Spleen (tissue), 11 donors: ENCODE measurements at regions not wholly inside any gene's neighbourhood (a gene's known extent, or its start where the extent isn't known, plus 50 kb on each side); places are given as distances from the start of the nearest gene placed in this dataset.

ENCODE experiments used
- DNase-seq: peaks from one replicate; pipeline ENCODE4 v3.0.0-alpha.2; 2020
- H3K27ac ChIP-seq, 8 donors: fragments of 200-600 bp; sonication (generic) in 7 of 8; 1 replicate in 4 of 8; 2 replicates in 4 of 8; pipeline versions ENCODE4 v1.5.0 to v1.8.0; 2016 to 2021; ENCODE audit warnings: inconsistent platforms in 4 of 8, mild to moderate bottlenecking in 4 of 8, moderate library complexity in 1 of 8
- H3K27me3 ChIP-seq, 7 donors: fragments of 200-600 bp; sonication (generic) in 6 of 7; replicated peaks in 1 of 7; 1 replicate in 4 of 7; 2 replicates in 3 of 7; pipeline versions ENCODE4 v1.5.0 to v1.8.0; 2016 to 2021; ENCODE audit warnings: inconsistent platforms in 3 of 7, mild to moderate bottlenecking in 1 of 7
- H3K36me3 ChIP-seq, 6 donors: fragments of 200-600 bp; sonication (generic) in 5 of 6; 1 replicate in 4 of 6; 2 replicates in 2 of 6; pipeline versions ENCODE4 v1.5.0 to v1.8.0; 2016 to 2021; ENCODE audit warnings: inconsistent platforms in 2 of 6
- H3K4me1 ChIP-seq, 6 donors: fragments of 200-600 bp; sonication (generic) in 5 of 6; 1 replicate in 3 of 6; 2 replicates in 3 of 6; pipeline versions ENCODE4 v1.5.0 to v1.8.0; 2016 to 2021; ENCODE audit warnings: inconsistent platforms in 3 of 6
- H3K4me3 ChIP-seq, 8 donors: fragments of 200-600 bp; sonication (generic) in 7 of 8; 1 replicate in 4 of 8; 2 replicates in 4 of 8; pipeline versions ENCODE4 v1.5.0 to v1.8.0; 2016 to 2021; ENCODE audit warnings: inconsistent platforms in 4 of 8, mild to moderate bottlenecking in 4 of 8, moderate library complexity in 2 of 8
- H3K9me3 ChIP-seq, 8 donors: fragments of 200-600 bp; sonication (generic) in 7 of 8; 1 replicate in 4 of 8; 2 replicates in 4 of 8; pipeline versions ENCODE4 v1.5.0 to v1.8.0; 2016 to 2021; ENCODE audit warnings: inconsistent platforms in 4 of 8
- CTCF ChIP-seq, 11 experiments: fragments of 200-600 bp in 7 of 11; fragments of 450-650 bp in 4 of 11; sonication (generic) in 4 of 11; IDR thresholded peaks in 8 of 11; conservative IDR thresholded peaks in 3 of 11; 1 replicate in 7 of 11; 2 replicates in 4 of 11; pipeline versions ENCODE4 v1.4.0 to v1.8.0; 2016 to 2021; ENCODE audit warnings: antibody characterized with exemption in 11 of 11, inconsistent platforms in 4 of 11, mild to moderate bottlenecking in 1 of 11
- POLR2A ChIP-seq, 3 donors: fragments of 450-650 bp; IDR thresholded peaks; one replicate each; pipeline ENCODE4 v1.5.1; 2017; ENCODE audit warnings: antibody characterized with exemption in 3 of 3, mild to moderate bottlenecking in 1 of 3
- POLR2AphosphoS5 ChIP-seq, 3 donors: sonication (generic); formaldehyde crosslinking; IDR thresholded peaks; one replicate each; pipeline ENCODE4 v1.5.1; 2017; ENCODE audit warnings: antibody characterized with exemption in 3 of 3
- WGBS, 5 donors: extraction: QIAGEN DNeasy Blood & Tissue Kit in 3 of 5; methylation state at CpG; one replicate each; pipeline versions ENCODE4 v1.1.5 to v1.1.7; 2013 to 2018; 5-methylcytosine and 5-hydroxymethylcytosine counted together
- intact Hi-C: fragments of 100-400 bp; cut with DNase I; formaldehyde crosslinking; loops from one replicate; pipeline ENCODE4 v1.15.0; 2023; ENCODE audit warnings: low total_unique reads
- donor health status: healthy with polysubstance abuse.
- donor health status: DM: no; HTN: no; CAD: no; lungs with moderate emphysema.
- donor health status: DM: no; HTN: no; CAD: no.
- donor health status: Bipolar disorder and iron deficiency.
- donor health status: healthy.
- donor health status: DM: no; HTN: no; CAD: no.
- donor health status: DM: yes; HTN: yes; CAD: no.

GRCh38 chr18:57230861-57231585, 84.1 kb downstream of the BOD1L2 start:
- no peaks in the 10 kb centered on the region for H3K4me1 ChIP-seq
- H3K36me3 ChIP-seq: no peaks in the 10 kb centered on the region
- DNase-seq: no peak
- H3K4me3 ChIP-seq: no peak overlapping the region
- intact Hi-C loops: no loop called here
- no peak overlapping the region for H3K27ac ChIP-seq
- TF ChIP-seq POLR2AphosphoS5 (IDR thresholded peaks at IDR 0.05) (no peak), POLR2A (IDR thresholded peaks at IDR 0.05) (no peak), CTCF (IDR thresholded peaks at IDR 0.05 in 8 of 11, conservative IDR thresholded peaks at IDR 0.05 in 3 of 11) (no peak)
- H3K9me3 ChIP-seq: peaks cover 0 to 6% (median 0%) of the 10 kb centered on the region in 8 donors
- WGBS, 5 donors: 57 to 75% (median 71%) methylated on average over 7 of the region's 7 CpGs
- H3K27me3 ChIP-seq: peaks cover 0 to 5% (median 0%) of the 10 kb centered on the region in 7 donors

DNA sequence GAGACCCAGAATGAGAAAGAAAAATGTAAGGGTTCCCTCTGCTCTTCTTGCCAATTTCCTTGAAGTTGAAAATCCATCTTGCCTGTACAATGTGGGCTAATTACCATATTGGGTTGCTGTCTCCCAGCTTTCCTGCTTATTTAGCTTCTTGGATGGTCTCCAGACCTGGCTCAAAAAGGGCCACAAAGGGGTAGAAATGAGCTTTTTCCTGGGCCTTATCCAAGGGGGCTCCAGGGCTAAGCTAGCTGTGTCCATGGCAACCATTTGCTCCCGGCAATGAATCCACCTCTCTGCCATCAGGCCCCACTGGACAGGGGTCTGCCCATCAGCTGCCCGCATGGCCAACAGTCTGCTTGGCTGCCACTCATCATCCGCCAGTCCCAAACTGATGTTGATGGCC, 85.0 kb downstream of the BOD1L2 start:
- TF ChIP-seq POLR2AphosphoS5 (IDR thresholded peaks at IDR 0.05): no peak
- no peak for TF ChIP-seq CTCF (IDR thresholded peaks at IDR 0.05 in 8 of 11, conservative IDR thresholded peaks at IDR 0.05 in 3 of 11)
- no peak for TF ChIP-seq POLR2A (IDR thresholded peaks at IDR 0.05)
- Histone ChIP-seq H3K4me1 (no peaks in the 10 kb centered on the region), H3K27ac (no peak overlapping the region), H3K4me3 (no peak overlapping the region), H3K9me3 (peaks cover 0 to 6% (median 0%) of the 10 kb centered on the region in 8 donors), H3K36me3 (no peaks in the 10 kb centered on the region), H3K27me3 (peaks cover 0 to 5% (median 0%) of the 10 kb centered on the region in 7 donors)
- DNase-seq: no peak
- 88 to 97% (median 91%) methylated on average over 3 of the region's 3 CpGs for WGBS, 5 donors
- intact Hi-C loops: no loop called here

DNA sequence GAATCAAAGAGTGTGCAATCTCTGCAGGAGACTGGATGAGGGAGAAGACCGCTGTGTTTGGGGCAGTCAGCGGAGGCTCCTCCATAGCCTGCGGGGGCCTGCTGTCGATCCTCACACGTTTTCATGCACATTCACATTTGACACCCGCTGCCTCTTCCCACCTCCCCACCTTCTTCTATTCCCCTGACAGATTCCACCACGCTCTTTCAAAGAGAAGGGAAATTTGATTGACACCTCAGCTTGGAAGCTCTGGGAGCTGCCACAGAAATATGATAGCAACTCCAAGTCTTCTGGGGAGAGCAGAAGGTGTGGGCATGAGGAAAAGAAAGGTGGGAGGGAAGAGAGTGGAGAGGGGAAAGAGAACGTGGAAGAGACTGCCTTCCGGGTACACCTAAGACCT, 87.5 kb downstream of the BOD1L2 start:
- Histone ChIP-seq H3K4me1 (no peaks in the 10 kb centered on the region), H3K9me3 (peaks cover 0 to 3% (median 0%) of the 10 kb centered on the region in 8 donors), H3K27ac (no peak overlapping the region), H3K36me3 (no peaks in the 10 kb centered on the region), H3K4me3 (no peak overlapping the region), H3K27me3 (peaks cover 0 to 5% (median 0%) of the 10 kb centered on the region in 7 donors)
- WGBS, 5 donors: 65 to 72% (median 68%) methylated on average over 9 of the region's 9 CpGs
- intact Hi-C loops: no loop called here
- DNase-seq: no peak
- TF ChIP-seq POLR2A (IDR thresholded peaks at IDR 0.05) (no peak), CTCF (IDR thresholded peaks at IDR 0.05 in 8 of 11, conservative IDR thresholded peaks at IDR 0.05 in 3 of 11) (no peak), POLR2AphosphoS5 (IDR thresholded peaks at IDR 0.05) (no peak)

- Histone ChIP-seq H3K27ac (no peak overlapping the region), H3K27me3 (no peaks in the 10 kb centered on the region), H3K4me1 (no peaks in the 10 kb centered on the region), H3K9me3 (no peaks in the 10 kb centered on the region), H3K4me3 (no peak overlapping the region), H3K36me3 (no peaks in the 10 kb centered on the region)
- intact Hi-C loops: no loop called here
- 66 to 78% (median 70%) methylated on average over 3 of the region's 3 CpGs for WGBS, 5 donors
- TF ChIP-seq CTCF (IDR thresholded peaks at IDR 0.05 in 8 of 11, conservative IDR thresholded peaks at IDR 0.05 in 3 of 11) (no peak), POLR2A (IDR thresholded peaks at IDR 0.05) (no peak), POLR2AphosphoS5 (IDR thresholded peaks at IDR 0.05) (no peak)
- DNase-seq: no peak
Measured at GRCh38 chr18:57241869-57242268, 95.0 kb downstream of the BOD1L2 start.
